Pons (tissue), 1 donor: ENCODE measurements at regions not wholly inside any gene's neighbourhood (a gene's known extent, or its start where the extent isn't known, plus 50 kb on each side); places are given as distances from the start of the nearest gene placed in this dataset.

Source experiments
- DNase-seq: peaks from one replicate; pipeline ENCODE4 v3.0.0-alpha.2; 2016; ENCODE audit warnings: low spot score

- no peak for DNase-seq
Measured at GRCh38 chr6:767755-768512, 75.0 kb upstream of the EXOC2 start.

- DNase-seq = no peak
Measured at GRCh38 chr6:766625-767024, 73.7 kb upstream of the EXOC2 start.

DNA sequence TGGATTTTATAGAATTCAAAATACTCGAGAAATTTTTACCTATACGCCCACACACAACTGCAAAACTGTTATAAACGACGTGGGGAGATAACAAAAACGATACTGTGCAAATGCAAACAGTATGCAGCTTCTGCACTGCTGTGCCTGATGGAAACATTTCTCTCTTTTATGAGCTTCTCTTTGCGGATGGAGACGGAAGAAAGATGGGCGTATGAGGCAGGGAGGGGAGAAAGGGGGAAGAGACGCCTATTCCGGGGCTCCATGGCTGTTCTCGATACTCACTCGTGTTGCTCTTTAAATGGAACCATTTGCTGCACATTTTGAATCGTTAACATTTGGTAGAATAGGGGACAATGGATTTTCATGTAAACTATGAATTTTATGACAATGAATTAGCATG, 69.1 kb upstream of the EXOC2 start:
- no peak for DNase-seq

- no peak for DNase-seq
Measured at GRCh38 chr6:760982-761955, 68.3 kb upstream of the EXOC2 start.

- DNase-seq = no peak
Measured at GRCh38 chr6:759729-760128, 66.8 kb upstream of the EXOC2 start.

DNA sequence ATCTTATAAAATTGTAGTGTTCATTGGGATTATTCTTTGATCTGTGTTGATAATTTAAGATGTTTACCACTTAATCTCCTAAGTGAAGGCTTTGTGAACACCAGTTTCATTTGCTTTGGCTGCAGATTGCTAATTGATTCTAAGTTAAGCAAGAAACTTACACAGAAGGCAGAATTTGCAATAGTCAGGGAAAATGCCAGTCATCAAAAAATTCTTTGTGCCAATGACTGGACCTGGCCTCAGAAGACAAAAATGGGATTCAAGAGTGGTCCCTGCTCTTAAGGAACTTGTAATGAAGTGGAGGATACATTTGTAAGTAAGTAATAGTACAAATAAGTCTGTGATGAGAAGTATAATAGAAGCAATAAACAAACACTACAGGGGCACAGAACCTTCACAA, 63.3 kb upstream of the EXOC2 start:
- DNase-seq = no peak

GRCh38 chr6:754202-754601, 61.3 kb upstream of the EXOC2 start:
- DNase-seq = no peak

GRCh38 chr6:753486-753885, 60.5 kb upstream of the EXOC2 start:
- DNase-seq = no peak

GRCh38 chr6:752438-752837, 59.5 kb upstream of the EXOC2 start:
- DNase-seq = no peak

GRCh38 chr6:751765-752164, 58.8 kb upstream of the EXOC2 start:
- DNase-seq = no peak

DNA sequence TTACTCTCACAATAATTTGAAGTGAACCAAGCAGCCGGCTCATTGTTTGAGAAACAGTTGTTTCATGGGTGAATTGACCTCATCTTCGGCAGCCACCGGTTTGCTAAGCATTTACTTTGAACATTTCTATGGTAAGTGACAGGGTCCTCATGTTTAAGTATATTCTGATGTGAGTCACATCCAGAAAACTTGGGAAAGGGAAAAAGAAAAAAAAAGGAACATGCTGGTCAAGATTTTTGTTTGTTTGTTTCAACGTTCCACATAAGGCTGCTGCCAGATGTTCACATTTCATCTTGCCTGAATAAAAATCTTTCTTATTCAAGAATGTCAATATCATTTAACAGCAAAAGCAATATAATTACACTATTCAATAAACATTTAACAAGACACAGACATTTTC, 55.0 kb upstream of the EXOC2 start:
- no peak for DNase-seq

DNA sequence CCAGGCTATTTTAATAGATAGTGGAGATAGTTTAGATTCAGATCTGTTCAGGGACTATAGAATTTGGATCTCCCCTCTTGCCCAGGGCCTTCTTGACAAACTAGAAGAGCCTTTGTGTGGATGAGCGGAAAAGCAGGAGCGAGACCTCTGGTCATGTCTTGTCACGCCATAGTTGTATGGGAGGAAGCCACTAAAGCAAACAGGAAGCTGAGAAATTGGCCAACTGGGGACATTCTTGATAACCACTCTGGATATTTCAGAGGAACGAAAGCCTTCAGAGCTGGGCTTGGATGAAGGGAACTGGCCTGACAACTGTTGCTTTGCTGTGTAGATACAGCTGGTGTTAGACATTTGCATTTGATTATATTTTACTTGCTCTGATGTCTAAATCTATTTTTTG, 54.1 kb upstream of the EXOC2 start:
- DNase-seq = no peak

DNA sequence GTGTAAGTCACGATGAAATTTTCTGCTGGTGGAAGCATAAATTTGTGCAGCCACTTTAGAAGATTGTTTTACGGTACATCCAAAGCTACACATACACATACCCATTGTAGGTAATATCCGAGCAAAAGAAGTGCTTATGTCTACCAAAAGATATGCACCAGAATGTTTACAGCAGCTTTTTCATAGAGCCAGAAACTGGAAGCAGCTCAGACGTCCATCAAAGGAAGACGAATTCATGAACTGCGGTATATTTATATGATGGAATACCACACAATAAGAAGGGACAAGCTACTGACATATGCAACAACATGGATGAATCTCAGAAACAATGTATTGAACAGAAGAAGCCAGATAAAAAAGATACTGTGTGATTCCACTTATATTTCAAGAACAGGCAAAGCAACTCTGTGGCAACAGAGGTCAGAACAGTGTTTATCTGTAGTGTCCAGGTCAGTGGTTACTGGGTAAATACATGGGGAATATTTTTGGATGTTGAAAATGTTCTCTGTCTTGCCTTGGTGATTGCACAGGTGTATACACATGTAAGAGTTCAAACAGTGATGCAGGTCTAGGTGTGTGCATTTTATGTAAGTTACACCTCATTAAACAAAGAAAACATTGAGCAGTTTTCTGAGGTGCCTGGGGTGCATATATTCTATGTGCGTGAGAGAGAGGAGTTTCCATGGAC, 51.9 kb upstream of the EXOC2 start:
- no peak for DNase-seq

- DNase-seq = no peak
Measured at GRCh38 chr6:743320-744096, 50.6 kb upstream of the EXOC2 start.
